Kidney (tissue), 13 donors: ENCODE measurements at regions not wholly inside any gene's neighbourhood (a gene's known extent, or its start where the extent isn't known, plus 50 kb on each side); places are given as distances from the start of the nearest gene placed in this dataset.
"Not testable (repeated sequence)": the region's sequence is repeated elsewhere in the genome, so short reads cannot be mapped to it uniquely, and the experiment has no call there.

Source experiments
- DNase-seq, 5 donors: peaks; one replicate each; pipeline ENCODE4 v3.0.0-alpha.2; 2013 to 2020
- FAIRE-seq: peaks from 2 replicates; lab custom pipeline; 2012; peaks lifted over from hg19 to GRCh38; lab: Jason Lieb, UNC
- H3K27ac ChIP-seq, 2 donors: one replicate each; pipeline ENCODE4 v1.7.0; 2013; ENCODE audit warnings: low read depth in 2 of 2, low read length in 2 of 2, inconsistent platforms in 1 of 2
- H3K27me3 ChIP-seq: one replicate; pipeline ENCODE4 v1.7.1; 2013; ENCODE audit warnings: low read length, inconsistent platforms; ENCODE audit not compliant: control insufficient read depth, insufficient read depth
- H3K36me3 ChIP-seq, 3 donors: one replicate each; pipeline versions ENCODE4 v1.7.0 to v1.7.1; 2013; ENCODE audit warnings: low read length in 3 of 3, control low read depth in 1 of 3, inconsistent platforms in 1 of 3; ENCODE audit not compliant: insufficient read depth in 3 of 3, control insufficient read depth in 2 of 3
- H3K4me1 ChIP-seq, 3 donors: one replicate each; pipeline versions ENCODE4 v1.7.0 to v1.7.1; 2013; ENCODE audit warnings: low read length in 3 of 3, inconsistent platforms in 1 of 3, low read depth in 1 of 3; ENCODE audit not compliant: control insufficient read depth in 2 of 3, insufficient read depth in 2 of 3
- H3K4me3 ChIP-seq, 3 donors: one replicate each; pipeline versions ENCODE4 v1.7.0 to v1.8.1; 2013; ENCODE audit warnings: low read length in 3 of 3, control low read depth in 1 of 3, inconsistent platforms in 1 of 3
- H3K9ac ChIP-seq, 3 donors: one replicate each; pipeline versions ENCODE4 v1.7.0 to v1.7.1; 2013; ENCODE audit warnings: low read length in 3 of 3, control low read depth in 1 of 3, inconsistent platforms in 1 of 3
- H3K9me3 ChIP-seq, 3 donors: one replicate each; pipeline versions ENCODE4 v1.7.0 to v1.7.1; 2013; ENCODE audit warnings: low read length in 3 of 3, control low read depth in 1 of 3, inconsistent platforms in 1 of 3; ENCODE audit not compliant: control insufficient read depth in 2 of 3, insufficient read depth in 1 of 3
- CTCF ChIP-seq: IDR thresholded peaks from 3 replicates; pipeline ENCODE4 v1.5.1; 2012; ENCODE audit warnings: mild to moderate bottlenecking, moderate library complexity, borderline replicate concordance; ENCODE audit not compliant: insufficient read depth; ENCODE audit errors: extremely low read depth
- intact Hi-C: fragments of 100-400 bp; cut with DNase I; formaldehyde crosslinking; loops from one replicate; pipeline ENCODE4 v1.11.1; 2022
- donor health status: control.
- donor health status: control.
- donor health status: control.
- donor health status: control.
- donor health status: control.
- donor health status: DM: yes; HTN: yes; CAD: no.
- donor health status: Normal renal cell carcinoma (clear cell type).

GRCh38 chr6:887583-888235 is 194.8 kb upstream of the EXOC2 start:
- Histone ChIP-seq H3K27me3 (no peaks in the 10 kb centered on the region), H3K4me1 (no peaks in the 10 kb centered on the region), H3K4me3 (no peak overlapping the region), H3K27ac (no peak overlapping the region), H3K36me3 (no peaks in the 10 kb centered on the region), H3K9me3 (no peaks in the 10 kb centered on the region), H3K9ac (no peak overlapping the region)
- intact Hi-C loops: no loop called here
- no peak for TF ChIP-seq CTCF
- DNase-seq (no peak), FAIRE-seq (no peak)

GRCh38 chr6:886116-886515 is 193.2 kb upstream of the EXOC2 start:
- H3K4me1 ChIP-seq, FAIRE-seq, H3K4me3 ChIP-seq, H3K9ac ChIP-seq, intact Hi-C loops, H3K36me3 ChIP-seq, H3K27me3 ChIP-seq, H3K27ac ChIP-seq, DNase-seq, H3K9me3 ChIP-seq: not testable (repeated sequence)

- no peak overlapping the region for H3K9ac ChIP-seq
- no peak overlapping the region for H3K27ac ChIP-seq
- no peak for DNase-seq
- no peaks in the 10 kb centered on the region for H3K27me3 ChIP-seq
- no peaks in the 10 kb centered on the region for H3K9me3 ChIP-seq
- H3K36me3 ChIP-seq: no peaks in the 10 kb centered on the region
- intact Hi-C loops: no loop called here
- FAIRE-seq: no peak
- H3K4me3 ChIP-seq: no peak overlapping the region
- H3K4me1 ChIP-seq: no peaks in the 10 kb centered on the region
- TF ChIP-seq CTCF: no peak
These were observed 192.2 kb upstream of the EXOC2 start for GRCh38 chr6:885051-885590.

- intact Hi-C loops: no loop called here
- no peak for TF ChIP-seq CTCF
- DNase-seq (no peak), FAIRE-seq (no peak)
- no peaks in the 10 kb centered on the region for H3K4me1 ChIP-seq
- H3K4me3 ChIP-seq: no peak overlapping the region
- no peaks in the 10 kb centered on the region for H3K27me3 ChIP-seq
- H3K36me3 ChIP-seq: no peaks in the 10 kb centered on the region
- H3K9me3 ChIP-seq: no peaks in the 10 kb centered on the region
- no peak overlapping the region for H3K9ac ChIP-seq
- H3K27ac ChIP-seq: no peak overlapping the region
These were observed 191.6 kb upstream of the EXOC2 start for GRCh38 chr6:884570-884969.
